DOHH2 (cell line): ENCODE measurements at regions not wholly inside any gene's neighbourhood (a gene's known extent, or its start where the extent isn't known, plus 50 kb on each side); places are given as distances from the start of the nearest gene placed in this dataset.

ENCODE experiments used
- H3F3A ChIP-seq: fragments of 200-600 bp; sonication (generic), shearing (Covaris generic); 2 replicates; pipeline ENCODE4 v1.6.0; 2016; ENCODE audit warnings: antibody characterized with exemption, mild to moderate bottlenecking; ENCODE audit not compliant: control insufficient read depth, insufficient read depth
- H3K27ac ChIP-seq: fragments of 200-600 bp; sonication (generic); 2 replicates; pipeline ENCODE4 v1.5.1; 2014; ENCODE audit warnings: low read depth, mild to moderate bottlenecking, low read length, moderate library complexity
- H3K27me3 ChIP-seq: fragments of 200-600 bp; sonication (generic); 2 replicates; pipeline ENCODE4 v1.6.1; 2014; ENCODE audit warnings: mild to moderate bottlenecking, low read length, mixed read lengths; ENCODE audit not compliant: control insufficient read depth
- H3K36me3 ChIP-seq: fragments of 200-600 bp; sonication (generic); 2 replicates; pipeline ENCODE4 v1.6.1; 2014; ENCODE audit warnings: mild to moderate bottlenecking, low read length, moderate library complexity, mixed read lengths; ENCODE audit not compliant: control insufficient read depth
- H3K4me1 ChIP-seq: fragments of 200-600 bp; sonication (generic); 2 replicates; pipeline ENCODE4 v1.6.1; 2014; ENCODE audit warnings: mild to moderate bottlenecking, low read length, mixed read lengths; ENCODE audit not compliant: control insufficient read depth
- H3K4me2 ChIP-seq: fragments of 200-600 bp; sonication (generic); 2 replicates; pipeline ENCODE4 v1.6.0; 2014; ENCODE audit warnings: mild to moderate bottlenecking, low read length, moderate library complexity
- H3K4me3 ChIP-seq: fragments of 200-600 bp; sonication (generic); 2 replicates; pipeline ENCODE4 v1.5.1; 2014; ENCODE audit warnings: mild to moderate bottlenecking, low read length, mixed read lengths
- H3K79me2 ChIP-seq: fragments of 200-600 bp; sonication (generic); 2 replicates; pipeline ENCODE4 v1.6.1; 2014; ENCODE audit warnings: mild to moderate bottlenecking, low read length, mixed read lengths; ENCODE audit not compliant: control insufficient read depth
- H3K9me2 ChIP-seq: fragments of 200-600 bp; sonication (generic); replicated peaks from 2 replicates; pipeline ENCODE4 v1.6.1; 2014; ENCODE audit warnings: mild to moderate bottlenecking, low read length, mixed read lengths; ENCODE audit not compliant: control insufficient read depth
- H3K9me3 ChIP-seq: fragments of 200-600 bp; sonication (generic); 2 replicates; pipeline ENCODE4 v1.6.1; 2014; ENCODE audit warnings: antibody characterized with exemption, low read length, mixed read lengths; ENCODE audit not compliant: control insufficient read depth, insufficient read depth
- H4K20me1 ChIP-seq: fragments of 200-600 bp; sonication (generic); 2 replicates; pipeline ENCODE4 v1.6.0; 2014; ENCODE audit warnings: low read depth, mild to moderate bottlenecking, antibody characterized with exemption, low read length, moderate library complexity; ENCODE audit not compliant: control insufficient read depth, insufficient read depth
- CTCF ChIP-seq: fragments of 200-600 bp; sonication (generic); IDR thresholded peaks from one replicate; pipeline ENCODE4 v1.5.1; 2014; ENCODE audit warnings: antibody characterized with exemption, mild to moderate bottlenecking, low read depth, low read length; ENCODE audit not compliant: poor library complexity, severe bottlenecking
- EZH2phosphoT487 ChIP-seq: fragments of 200-600 bp; sonication (generic); IDR thresholded peaks from 2 replicates; pipeline ENCODE4 v1.6.1; 2017; ENCODE audit warnings: borderline replicate concordance, mild to moderate bottlenecking, antibody characterized with exemption, low read length, moderate library complexity, mixed read lengths

GRCh38 chr1:224564454-224565084, 51.5 kb upstream of the CNIH3 start:
- H3K27ac ChIP-seq: no peak overlapping the region
- TF ChIP-seq CTCF (no peak), EZH2phosphoT487 (no peak)
- no peaks in the 10 kb centered on the region for H3K79me2 ChIP-seq
- no peak overlapping the region for H3K4me2 ChIP-seq
- H3K9me2 ChIP-seq: no peaks in the 10 kb centered on the region
- H3K4me3 ChIP-seq: no peak overlapping the region
- H3K36me3 ChIP-seq: no peaks in the 10 kb centered on the region
- no peaks in the 10 kb centered on the region for H3K4me1 ChIP-seq
- no peaks in the 10 kb centered on the region for H3F3A ChIP-seq
- H3K27me3 ChIP-seq: no peaks in the 10 kb centered on the region
- no peaks in the 10 kb centered on the region for H4K20me1 ChIP-seq
- H3K9me3 ChIP-seq: no peaks in the 10 kb centered on the region; the same call in 1 of the 2 replicates

GRCh38 chr1:224565186-224565585, 50.9 kb upstream of the CNIH3 start:
- no peaks in the 10 kb centered on the region for H3K27me3 ChIP-seq
- no peak for TF ChIP-seq EZH2phosphoT487
- TF ChIP-seq CTCF: no peak
- H4K20me1 ChIP-seq: no peaks in the 10 kb centered on the region
- no peaks in the 10 kb centered on the region; the same call in 1 of the 2 replicates for H3K9me3 ChIP-seq
- H3K36me3 ChIP-seq: no peaks in the 10 kb centered on the region
- H3F3A ChIP-seq: no peaks in the 10 kb centered on the region
- no peaks in the 10 kb centered on the region for H3K4me1 ChIP-seq
- no peaks in the 10 kb centered on the region for H3K9me2 ChIP-seq
- no peaks in the 10 kb centered on the region for H3K79me2 ChIP-seq
- H3K27ac ChIP-seq: no peak overlapping the region
- H3K4me3 ChIP-seq: no peak overlapping the region
- no peak overlapping the region for H3K4me2 ChIP-seq

GRCh38 chr1:224565611-224566406, 50.3 kb upstream of the CNIH3 start:
- H3K27ac ChIP-seq: no peak overlapping the region
- no peak overlapping the region for H3K4me2 ChIP-seq
- TF ChIP-seq EZH2phosphoT487 (no peak), CTCF (no peak)
- H3K9me3 ChIP-seq: no peaks in the 10 kb centered on the region; the same call in 1 of the 2 replicates
- no peaks in the 10 kb centered on the region for H3K79me2 ChIP-seq
- H3K36me3 ChIP-seq: no peaks in the 10 kb centered on the region
- no peaks in the 10 kb centered on the region for H4K20me1 ChIP-seq
- no peaks in the 10 kb centered on the region for H3K27me3 ChIP-seq
- H3F3A ChIP-seq: no peaks in the 10 kb centered on the region
- H3K4me1 ChIP-seq: no peaks in the 10 kb centered on the region
- no peak overlapping the region for H3K4me3 ChIP-seq
- no peaks in the 10 kb centered on the region for H3K9me2 ChIP-seq
